Activated CD8-positive, alpha-beta memory T cell treated with anti-CD3 and anti-CD28 coated beads, Interleukin-2, amount 50 U/mL, for 48 hours (primary cell): ENCODE measurements at regions not wholly inside any gene's neighbourhood (a gene's known extent, or its start where the extent isn't known, plus 50 kb on each side); places are given as distances from the start of the nearest gene placed in this dataset.

Source experiments
- DNase-seq: peaks from one replicate; pipeline ENCODE4 v3.0.0-alpha.2; 2020

DNA sequence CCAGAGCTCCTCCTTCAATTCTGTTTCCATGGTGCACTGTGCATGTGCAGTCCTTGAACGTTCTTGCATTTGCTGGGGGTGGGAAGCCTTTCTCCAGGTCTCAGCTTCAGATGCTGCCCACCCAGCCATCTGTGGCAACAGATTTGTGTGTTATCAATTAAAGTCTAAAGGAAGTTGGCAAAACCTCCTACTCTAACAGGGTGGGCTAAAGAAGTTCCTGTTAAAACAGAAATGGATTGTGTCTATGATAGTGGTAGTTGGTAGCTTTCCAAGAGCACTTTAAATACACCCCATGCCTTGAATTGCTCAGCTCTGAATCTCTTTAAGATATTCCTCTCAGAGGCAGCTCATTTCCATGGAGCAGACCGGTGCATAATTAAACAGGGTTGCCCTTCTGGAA lies 488.0 kb upstream of the SUCLG2 start:
- no peak for DNase-seq

DNA sequence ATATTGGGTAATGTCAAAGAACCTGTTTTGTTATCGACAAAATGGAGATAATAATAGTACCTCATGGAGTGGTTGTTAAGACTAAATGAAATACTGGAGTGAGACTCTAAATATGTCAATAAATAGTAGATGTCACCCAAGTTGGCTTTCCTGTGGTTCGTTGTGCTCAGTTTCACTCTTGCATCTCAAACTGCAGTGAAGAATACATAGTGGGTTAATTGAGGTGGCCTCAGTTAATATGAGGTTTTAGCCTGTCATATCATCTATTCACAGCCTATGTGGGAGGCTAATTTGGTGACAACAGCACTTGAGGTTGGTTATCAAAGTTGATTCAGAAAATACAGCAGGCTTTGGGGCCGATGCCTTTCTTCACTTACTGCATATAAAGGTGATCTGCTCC lies 485.5 kb upstream of the SUCLG2 start:
- DNase-seq, result no peak

DNA sequence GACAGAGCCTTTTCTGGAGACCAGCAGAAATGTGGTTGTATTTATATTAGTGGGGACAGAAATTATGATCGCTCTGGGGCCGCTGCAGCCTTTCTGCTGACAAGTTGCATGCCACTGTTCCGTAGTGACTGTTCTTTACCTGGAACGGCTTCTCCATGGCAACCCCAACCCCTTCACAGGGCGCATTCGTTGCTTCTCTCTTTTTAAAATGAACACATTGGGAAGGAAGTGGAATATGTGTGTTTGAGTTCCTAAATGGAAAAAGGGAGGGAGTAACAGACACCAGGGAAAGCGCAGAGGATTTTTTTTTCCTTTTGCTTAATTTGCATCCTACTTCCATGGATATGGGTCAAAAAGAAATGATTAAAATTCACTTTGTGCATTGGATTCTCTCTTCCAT lies 482.0 kb upstream of the SUCLG2 start:
- DNase-seq, result no peak

DNA sequence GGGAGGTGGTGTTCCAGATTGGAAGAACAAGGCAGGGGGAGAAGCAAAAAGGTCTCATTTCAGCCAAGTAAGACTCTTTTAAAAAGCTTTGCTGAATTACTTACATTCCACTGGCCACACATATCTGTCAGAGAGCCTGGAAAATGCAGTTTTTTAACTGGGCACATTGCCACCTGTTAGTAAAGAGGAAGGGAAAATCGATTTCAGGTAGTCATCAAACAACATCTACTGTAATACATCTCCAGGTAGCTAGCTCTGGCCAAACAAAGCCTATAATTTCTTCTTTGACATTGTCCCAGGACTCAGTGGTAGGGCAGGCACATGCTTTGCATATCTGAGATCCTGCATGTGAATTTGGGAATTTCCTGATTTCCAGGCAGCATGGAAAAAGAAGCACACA lies 480.7 kb upstream of the SUCLG2 start:
- DNase-seq, result no peak

DNA sequence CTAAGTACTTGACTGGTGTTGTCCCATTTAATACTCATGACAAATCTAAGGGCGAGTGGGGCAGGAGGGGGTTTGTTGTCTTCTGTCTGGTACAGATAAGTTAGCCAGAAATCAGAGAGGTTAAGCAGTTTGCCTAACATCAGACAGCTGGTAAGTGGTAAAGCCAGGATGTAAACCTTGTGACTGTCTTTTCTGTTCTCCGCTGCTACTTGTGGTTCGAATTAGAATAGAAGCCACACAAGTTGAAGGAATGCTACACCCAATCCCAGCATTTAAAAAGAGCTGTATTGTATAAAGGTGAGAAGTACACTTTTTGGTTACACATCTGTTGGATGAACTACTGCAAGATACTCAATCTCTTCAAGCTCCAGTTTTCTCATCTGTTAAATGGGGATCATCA lies 474.7 kb upstream of the SUCLG2 start:
- DNase-seq, result no peak

DNA sequence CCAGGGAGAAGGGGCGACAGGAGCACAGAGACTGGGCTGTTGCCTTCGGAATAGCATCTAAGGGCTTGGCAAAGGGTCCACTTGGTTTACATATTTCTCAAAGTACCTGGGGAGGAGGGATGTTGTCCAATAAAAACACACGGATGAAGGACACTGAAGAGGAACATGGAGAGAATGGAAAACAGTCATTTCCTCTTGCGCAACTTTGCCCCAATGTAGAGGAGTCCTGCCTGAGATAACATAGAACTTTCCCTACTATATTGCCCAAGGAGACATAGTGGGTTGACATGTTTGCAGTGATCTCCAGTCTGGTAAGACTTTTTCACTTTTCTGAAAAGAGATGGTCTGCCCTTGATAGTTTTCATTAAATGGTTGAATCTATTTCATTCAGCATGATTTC lies 468.8 kb upstream of the SUCLG2 start:
- DNase-seq, result no peak

DNA sequence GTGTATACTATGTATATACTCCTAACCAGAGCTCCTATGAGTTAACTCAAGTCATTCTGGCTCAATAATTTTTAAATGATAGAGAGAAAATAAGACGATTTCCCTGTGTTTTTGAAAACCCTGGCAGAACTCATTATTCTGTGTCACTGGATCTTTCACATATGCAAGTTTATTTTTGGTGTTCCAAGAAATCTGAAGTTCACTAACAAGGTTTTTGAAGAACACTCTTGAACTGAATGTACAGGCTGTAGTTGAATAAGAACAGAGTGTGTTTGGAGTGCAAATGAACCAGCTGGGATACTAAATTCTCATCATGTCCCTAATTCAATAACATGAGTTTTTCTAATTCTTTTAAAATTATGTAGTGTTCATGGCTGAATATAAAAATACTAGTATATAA lies 466.9 kb upstream of the SUCLG2 start:
- DNase-seq, result no peak

DNA sequence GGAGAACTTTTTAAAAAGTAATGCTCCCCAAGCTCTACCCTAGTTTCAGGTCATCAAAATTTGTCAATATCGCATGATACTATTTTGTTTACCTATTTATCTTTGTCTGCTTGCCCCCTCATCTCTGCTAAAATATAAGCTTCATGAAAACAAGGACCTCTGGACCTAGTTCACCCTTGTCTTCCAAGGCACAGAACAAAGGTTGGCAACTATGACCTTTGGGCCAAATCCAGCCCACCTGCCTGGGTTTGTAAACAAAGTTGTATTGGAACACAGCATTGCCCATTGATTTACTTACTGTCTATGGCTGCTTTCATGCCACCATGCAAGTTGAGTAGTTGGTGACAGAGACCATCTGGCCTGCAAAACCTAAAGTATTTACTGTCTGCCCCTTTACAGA lies 462.2 kb upstream of the SUCLG2 start:
- no peak for DNase-seq

DNA sequence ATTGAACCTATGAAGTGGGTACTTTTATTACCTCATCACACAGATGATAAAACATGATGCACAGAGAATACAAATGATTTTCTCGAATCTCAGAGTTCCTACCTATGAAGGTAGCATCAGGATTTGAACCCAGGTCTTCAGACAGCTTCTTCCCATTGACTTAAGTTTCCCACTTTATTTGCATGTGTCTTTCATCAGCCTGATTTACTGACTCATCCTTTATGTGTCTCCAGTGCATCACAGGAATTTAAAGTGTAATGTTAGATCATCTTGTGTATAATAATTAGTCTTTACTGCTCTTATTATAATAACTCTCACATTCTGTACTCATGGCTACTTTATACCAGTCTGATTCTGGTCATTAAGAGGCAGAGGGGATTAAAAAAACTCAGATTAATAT lies 449.4 kb upstream of the SUCLG2 start:
- DNase-seq, result no peak

DNA sequence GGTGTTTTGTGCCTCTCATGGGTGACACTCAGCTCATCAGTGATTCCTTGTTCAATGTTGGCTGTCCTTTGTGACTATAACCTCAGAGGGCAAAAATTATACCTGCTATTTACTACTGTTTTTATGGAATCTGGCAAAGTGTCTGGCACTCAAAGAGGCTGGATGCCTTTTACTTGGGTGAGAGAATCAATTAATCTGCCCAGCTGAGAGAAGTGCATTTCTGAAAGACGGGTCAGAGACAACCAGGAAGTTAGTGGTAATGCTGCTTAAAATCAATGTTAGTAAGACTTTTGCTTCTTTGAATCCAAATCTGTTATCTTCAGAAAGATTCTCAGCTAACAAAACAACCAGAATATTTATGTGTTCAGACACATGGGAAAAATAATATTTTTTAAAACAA lies 436.2 kb upstream of the SUCLG2 start:
- no peak for DNase-seq

DNA sequence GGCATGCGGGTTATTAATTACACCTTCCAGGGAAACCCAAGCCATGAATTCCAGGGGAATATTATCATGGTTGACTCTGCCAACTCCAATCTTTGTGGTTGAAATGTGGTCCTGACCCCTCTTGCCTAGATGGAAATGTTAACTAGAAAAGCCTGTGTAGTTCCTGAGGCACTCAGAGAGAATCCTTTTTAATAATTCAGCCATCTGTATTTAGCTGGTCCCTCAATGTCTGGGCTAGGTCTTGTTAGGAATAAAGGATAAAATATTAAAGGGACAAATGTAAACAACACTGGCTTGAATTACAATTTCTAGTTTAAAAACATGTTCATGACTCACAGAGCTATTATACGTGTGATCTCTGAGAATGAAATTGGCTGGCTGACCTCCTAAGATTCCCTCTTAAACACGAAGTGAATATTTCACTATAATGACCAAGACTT lies 435.2 kb upstream of the SUCLG2 start:
- DNase-seq, result no peak

DNA sequence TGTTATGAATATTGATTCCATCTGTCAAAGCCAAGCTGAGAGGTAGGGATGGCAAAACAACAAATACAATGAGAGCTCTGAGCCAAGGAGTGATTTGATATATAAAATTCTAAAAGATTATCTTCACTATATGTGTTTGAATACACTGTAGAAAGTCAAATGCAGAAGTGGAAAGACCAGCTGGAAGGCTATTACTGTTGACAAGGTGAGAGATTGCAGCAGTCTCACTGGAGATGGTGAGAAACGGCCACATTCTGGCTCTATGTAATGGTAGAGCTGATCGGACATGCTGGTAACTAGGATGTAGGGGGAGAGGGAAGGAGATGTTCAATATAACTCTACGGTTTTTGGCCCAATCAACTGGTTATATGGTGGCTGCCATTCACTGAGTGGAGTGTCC lies 434.2 kb upstream of the SUCLG2 start:
- DNase-seq, result no peak

DNA sequence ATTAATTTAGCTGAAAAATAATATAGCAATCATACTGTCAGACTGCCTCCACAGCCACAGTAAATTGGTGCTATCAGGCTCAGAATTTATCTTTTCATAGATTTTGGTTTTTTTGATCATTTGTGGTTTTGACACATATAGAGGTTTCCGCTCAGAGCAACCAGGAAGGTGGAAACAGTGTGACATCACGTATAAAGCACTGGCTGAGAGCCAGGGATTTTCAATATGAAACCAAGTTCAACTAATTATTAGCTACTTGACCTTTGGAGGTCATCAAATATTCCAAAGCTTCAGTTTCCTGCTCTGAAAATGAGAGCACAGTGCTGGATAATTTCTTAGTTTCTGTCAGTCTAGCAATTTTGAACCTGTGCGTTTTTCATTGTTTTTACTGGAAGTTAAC lies 433.8 kb upstream of the SUCLG2 start:
- no peak for DNase-seq

DNA sequence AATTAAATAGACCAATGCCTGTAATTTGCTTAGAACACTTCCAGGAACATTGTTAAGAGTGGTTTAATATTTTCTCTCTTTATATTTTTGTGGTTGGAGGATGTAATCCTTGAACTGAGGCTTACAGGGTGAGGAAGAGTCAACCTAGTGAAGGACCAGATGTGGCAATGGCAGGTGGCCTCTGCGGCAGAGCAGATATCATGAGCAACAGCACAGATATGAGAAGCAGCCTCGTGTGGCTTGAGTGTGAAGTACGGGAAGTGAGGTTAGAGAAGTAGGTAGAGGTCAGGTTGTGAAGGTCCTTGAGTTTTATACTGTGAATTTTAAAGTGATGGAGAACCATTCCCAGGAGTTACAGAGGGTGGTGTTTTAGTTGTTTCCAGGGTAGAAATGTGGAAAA lies 417.6 kb upstream of the SUCLG2 start:
- no peak for DNase-seq

DNA sequence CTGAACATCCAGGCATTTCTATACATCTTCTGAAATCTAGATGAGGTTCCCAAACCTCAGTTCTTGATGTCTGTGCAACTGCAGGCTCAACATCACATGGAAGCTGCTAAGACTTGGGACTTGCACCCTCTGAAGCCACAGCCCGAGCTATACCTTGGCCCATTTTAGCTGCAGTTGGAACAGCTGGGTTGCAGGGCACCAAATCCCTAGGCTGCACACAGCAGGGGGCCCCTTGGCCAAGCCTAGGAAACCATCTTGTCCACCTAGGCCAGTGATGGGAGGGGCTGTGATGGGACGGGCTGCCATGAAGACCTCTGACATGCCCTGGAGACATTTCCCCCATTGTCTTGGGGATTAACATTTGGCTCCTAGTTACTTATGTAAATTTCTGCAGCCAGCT lies 415.8 kb upstream of the SUCLG2 start:
- no peak for DNase-seq

DNA sequence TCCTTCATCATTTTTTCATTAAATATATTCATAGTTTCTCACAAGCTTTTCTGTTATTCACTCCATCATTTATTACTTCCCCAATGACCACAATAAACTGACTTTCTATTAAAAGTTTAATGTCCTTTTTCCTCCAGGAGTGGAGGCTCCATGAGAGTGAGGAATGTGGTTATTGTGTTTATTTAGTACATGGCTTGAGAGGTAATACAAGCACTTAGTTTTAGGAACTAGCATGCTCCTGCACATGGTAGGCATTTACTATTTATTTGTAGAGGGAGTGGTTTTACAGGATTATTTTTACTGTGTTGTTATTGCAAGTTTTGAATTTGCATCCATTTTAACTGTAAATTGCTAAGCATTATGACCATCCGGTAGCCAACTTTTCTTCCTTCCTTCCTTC lies 412.9 kb upstream of the SUCLG2 start:
- no peak for DNase-seq

DNA sequence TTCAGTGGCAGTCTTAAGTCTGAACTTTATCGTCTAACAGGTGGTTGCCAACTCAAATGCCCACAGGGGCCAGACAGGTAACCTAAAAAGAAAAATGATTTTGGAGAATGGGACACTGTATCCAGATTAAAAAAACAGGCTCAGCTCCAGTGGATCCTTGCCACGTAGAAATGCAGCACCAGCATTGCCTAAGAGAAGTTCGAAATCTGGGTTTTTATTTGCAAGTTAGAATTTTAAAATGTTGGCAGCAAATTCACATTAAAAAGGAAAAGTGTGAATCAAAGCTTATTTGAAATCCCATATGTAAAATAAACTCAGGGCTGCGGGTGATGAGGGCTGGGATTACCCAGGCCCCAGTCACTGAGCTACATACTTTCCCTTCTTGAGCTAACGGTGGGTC lies 408.5 kb upstream of the SUCLG2 start:
- DNase-seq, result no peak

DNA sequence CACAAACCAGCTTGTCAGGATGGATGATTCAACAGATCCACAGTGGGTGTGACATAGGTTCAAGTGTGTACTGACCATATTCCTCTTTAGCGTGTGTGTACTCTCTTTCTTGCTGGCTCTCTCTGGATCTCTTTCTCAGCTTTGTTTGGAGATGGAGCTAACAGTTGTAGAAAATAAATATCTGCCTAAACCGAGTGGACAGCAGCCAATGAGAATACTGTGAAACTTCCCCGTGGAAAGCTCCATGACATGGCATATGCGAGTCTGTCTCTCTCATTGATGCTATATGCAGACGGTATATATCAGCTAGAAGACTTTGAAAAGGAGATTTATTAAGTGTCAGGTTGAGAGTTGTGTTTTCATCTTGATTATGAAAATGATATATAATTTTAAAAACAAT lies 406.5 kb upstream of the SUCLG2 start:
- DNase-seq, result no peak

DNA sequence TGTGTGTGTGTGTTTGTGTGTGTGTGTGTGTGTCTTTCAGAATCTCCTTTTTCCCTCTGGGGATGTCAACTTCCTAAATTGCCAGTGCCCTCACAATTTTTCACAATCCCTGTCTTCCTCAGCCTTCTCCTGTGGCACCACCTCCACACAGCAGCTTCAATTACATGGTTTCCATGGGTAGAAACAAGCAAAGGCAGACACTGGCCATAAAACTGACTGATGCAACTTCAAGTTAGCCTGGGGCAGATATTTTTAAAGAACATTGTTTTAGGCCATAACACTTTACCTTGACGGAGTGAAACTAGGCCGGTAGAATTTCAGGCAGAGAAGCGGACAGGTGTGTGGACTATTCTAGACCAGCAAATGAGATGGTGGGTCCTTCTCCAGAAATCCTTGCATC lies 405.8 kb upstream of the SUCLG2 start:
- DNase-seq, result no peak

DNA sequence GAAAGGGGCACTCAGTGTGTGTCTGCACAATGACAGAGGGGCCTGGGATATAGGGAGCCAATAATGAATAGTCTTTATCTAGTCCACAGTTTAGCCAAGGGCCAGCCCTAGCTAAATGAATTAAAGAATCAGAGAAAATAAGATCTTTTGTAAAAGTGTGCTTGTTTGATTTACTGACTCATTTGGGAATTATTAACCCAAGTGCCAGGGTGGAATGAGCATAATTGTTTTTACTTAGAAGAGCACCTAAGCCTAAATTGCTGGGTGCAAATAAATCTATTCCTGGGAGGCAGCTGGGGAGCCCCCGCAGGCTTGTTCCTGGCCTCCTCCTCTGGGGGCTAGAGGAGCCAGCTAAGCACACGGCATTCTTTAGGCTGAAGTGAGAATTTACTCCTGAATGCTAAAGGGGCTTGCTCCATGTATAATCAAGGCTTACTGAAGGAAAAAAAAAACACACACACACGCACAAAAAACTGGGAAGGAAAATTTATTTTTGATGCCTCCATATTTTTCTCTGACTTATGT lies 405.3 kb upstream of the SUCLG2 start:
- no peak for DNase-seq

DNA sequence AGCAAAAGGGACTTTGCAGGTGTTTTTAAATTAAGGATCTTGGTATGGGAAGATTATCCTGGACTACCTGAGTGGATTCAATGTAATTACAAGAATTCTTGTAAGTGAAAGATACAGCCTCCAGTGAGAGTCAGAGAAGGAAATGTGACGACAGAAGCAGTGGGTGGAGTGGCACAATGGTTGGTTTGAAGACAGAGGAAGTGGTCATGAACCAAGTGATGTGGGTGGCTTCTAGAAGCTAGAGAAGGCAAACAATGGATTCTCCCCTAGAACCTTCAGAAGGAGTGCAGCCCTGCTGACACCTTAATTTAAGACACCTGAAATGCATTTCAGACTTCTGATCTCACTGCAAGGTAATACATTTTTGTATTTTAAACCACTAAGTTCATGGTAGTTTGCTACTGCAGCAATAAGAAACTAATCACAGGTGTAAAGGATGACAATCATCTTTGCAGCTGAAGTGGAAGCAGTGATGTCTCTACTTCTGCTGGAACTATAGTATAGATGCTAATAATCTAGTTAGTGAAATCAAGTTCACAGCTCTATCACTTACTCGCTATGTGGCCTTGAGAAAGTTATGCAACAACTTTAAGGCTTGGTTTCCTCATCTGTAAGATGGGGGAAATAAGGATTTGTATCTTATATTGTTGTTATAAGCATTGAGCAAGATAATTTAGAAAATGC lies 403.4 kb upstream of the SUCLG2 start:
- DNase-seq, result no peak

DNA sequence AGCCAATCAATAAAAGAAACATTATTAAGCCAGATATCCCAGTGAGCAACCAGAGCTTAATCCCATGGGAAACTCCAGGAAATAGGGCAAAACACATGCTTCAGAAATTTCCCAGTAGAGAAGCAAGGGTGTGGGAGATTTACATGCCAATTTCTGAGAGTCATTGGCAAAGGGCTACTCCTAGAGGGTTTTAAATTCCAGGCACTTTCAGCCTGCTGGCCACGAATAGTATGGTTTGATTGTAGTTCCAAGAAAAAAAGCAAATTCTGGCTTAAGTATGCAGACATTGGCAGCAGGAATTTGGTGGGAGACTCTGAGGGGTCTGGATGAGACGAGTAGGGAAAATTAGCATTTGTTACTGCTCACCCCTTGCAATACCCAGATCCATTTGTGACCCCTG lies 402.1 kb upstream of the SUCLG2 start:
- no peak for DNase-seq

DNA sequence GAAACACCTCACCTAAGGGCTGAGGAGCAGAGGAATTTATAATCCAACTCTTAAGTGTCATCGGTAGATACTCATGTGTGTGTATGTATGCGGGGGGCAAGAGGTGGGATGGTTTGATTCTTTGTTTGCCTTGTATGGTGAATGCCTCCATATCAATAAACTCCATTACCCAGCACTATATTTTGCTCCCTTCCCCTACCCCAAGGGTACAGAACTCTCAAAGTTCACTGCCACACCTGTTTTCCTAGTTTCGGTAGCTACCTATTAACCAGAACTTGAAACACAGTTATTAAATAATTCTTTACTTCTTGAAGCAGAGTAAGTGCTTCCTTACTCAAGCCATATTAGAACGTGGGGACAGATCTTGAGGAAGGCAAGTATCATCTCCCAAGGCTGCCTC lies 400.8 kb upstream of the SUCLG2 start:
- DNase-seq, result no peak

DNA sequence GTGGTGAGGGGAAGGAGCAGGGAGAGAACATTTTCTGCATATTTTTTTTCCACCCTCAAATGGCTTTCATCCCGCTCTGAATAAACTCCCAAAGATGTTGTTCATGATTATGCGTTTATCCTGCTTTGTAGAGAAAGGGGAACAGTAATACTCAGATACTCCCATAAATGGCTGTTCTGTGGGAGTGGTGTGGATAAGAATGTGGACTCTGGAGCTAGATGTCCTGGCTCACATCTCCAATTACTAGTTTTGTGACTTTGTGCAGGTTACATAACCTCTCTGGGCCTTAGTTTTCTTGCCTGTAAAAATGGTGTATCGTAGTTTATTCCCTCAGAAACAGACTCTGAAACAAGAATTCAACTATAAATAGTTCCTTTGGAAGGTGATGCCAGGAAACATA lies 395.4 kb upstream of the SUCLG2 start:
- DNase-seq, result no peak

DNA sequence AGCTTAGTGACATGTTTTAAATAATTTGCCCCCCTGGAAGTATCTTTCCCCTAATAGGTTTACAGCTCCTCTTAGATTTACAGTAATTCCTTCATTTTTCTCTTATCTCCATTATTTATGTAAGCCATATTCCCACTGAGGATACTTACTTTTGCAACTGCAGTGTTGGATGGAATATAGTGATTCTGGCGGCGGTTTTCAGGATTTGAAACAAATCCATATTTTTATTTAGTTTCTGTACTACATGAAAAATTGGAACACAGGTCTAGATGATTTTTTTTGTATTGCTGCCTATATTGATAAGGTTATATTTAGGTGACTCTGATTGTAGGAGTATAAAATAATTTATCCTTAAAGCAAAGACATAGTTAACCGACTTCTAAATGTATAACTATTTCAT lies 391.6 kb upstream of the SUCLG2 start:
- DNase-seq, result no peak

DNA sequence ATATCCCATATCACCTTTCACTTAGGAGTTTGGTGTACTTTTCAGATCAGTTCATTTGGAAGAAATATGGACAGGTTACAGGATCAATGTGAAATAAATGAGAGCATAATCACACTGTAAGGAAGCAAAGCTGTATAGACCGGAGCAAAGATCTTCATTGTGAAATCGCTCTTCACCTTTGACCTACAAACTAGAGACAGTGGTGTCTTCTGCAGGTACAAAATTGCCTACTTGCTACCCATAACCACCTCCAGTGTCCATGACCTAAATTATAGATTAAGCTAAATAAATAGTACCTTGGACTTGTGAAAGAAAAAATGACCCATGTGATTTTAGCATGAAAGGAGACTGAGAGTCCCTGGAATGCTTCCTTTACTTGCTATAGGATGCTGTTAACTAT lies 379.5 kb upstream of the SUCLG2 start:
- DNase-seq, result no peak
